ENCODE measurements at regions not wholly inside any gene's neighbourhood (a gene's known extent, or its start where the extent isn't known, plus 50 kb on each side); places are given as distances from the start of the nearest gene placed in this dataset.
"Not testable (repeated sequence)": the region's sequence is repeated elsewhere in the genome, so short reads cannot be mapped to it uniquely, and the experiment has no call there.

- TF ChIP-seq FOXA1 (IDR thresholded peaks at IDR 0.05) = no peak
- TF ChIP-seq LEF1 (IDR thresholded peaks at IDR 0.05; ENCODE audit: borderline replicate concordance) = no peak
- ChIA-PET CTCF (no interaction called here), POLR2A (no interaction called here)
- no peak for DNase-seq (ENCODE audit: extremely low spot score)
These were observed 400.2 kb downstream of the KCNA4 start for GRCh38 chr11:29616611-29617010.

GRCh38 chr11:29612423-29612822 lies 404.4 kb downstream of the KCNA4 start:
- CTCF ChIA-PET = no interaction called here

GRCh38 chr11:29606330-29607031 lies 410.3 kb downstream of the KCNA4 start:
- CTCF ChIA-PET = no interaction called here
- POLR2A ChIA-PET = no interaction called here
- DNase-seq (ENCODE audit: extremely low spot score) = no peak
- no peak for TF ChIP-seq HDGF (IDR thresholded peaks at IDR 0.05; ENCODE audit: borderline replicate concordance)
- TF ChIP-seq FOXM1 (IDR thresholded peaks at IDR 0.05; ENCODE audit: borderline replicate concordance) = no peak
- no peak for TF ChIP-seq ARNT (IDR thresholded peaks at IDR 0.05)

More at GRCh38 chr11:29612423-29612822, 404.4 kb downstream of the KCNA4 start:
- no peak for DNase-seq (ENCODE audit: extremely low spot score)
- TF ChIP-seq HDGF (IDR thresholded peaks at IDR 0.05; ENCODE audit: borderline replicate concordance) (no peak), TARDBP (IDR thresholded peaks at IDR 0.05) (no peak), FOXM1 (IDR thresholded peaks at IDR 0.05; ENCODE audit: borderline replicate concordance) (no peak), ARNT (IDR thresholded peaks at IDR 0.05) (no peak)
- POLR2A ChIA-PET = no interaction called here

GRCh38 chr11:29600151-29600575 lies 416.7 kb downstream of the KCNA4 start:
- CTCF ChIA-PET, POLR2A ChIA-PET: not testable (repeated sequence)

GRCh38 chr11:29584342-29584741 lies 432.5 kb downstream of the KCNA4 start:
- DNase-seq (ENCODE audit: extremely low spot score) = no peak
- TF ChIP-seq ELF4 (IDR thresholded peaks at IDR 0.05) = no peak
- TF ChIP-seq SUZ12 (IDR thresholded peaks at IDR 0.05) = no peak
- no peak for TF ChIP-seq BHLHE40 (IDR thresholded peaks at IDR 0.05; ENCODE audit: borderline replicate concordance)
- TF ChIP-seq SP1 (IDR thresholded peaks at IDR 0.05) = no peak
- TF ChIP-seq HDGF (IDR thresholded peaks at IDR 0.05; ENCODE audit: borderline replicate concordance) = no peak
- TF ChIP-seq ZNF384 (IDR thresholded peaks at IDR 0.05) = no peak
- no peak for TF ChIP-seq CTBP1 (IDR thresholded peaks at IDR 0.05; ENCODE audit: borderline replicate concordance)
- TF ChIP-seq PKNOX1 (IDR thresholded peaks at IDR 0.05) = no peak
- no peak for TF ChIP-seq NFRKB (IDR thresholded peaks at IDR 0.05)
- no peak for TF ChIP-seq L3MBTL2 (conservative IDR thresholded peaks at IDR 0.05)
- no peak for TF ChIP-seq LEF1 (IDR thresholded peaks at IDR 0.05; ENCODE audit: borderline replicate concordance)
- no peak for TF ChIP-seq ARNT (IDR thresholded peaks at IDR 0.05)
- no peak for TF ChIP-seq FOXA1 (IDR thresholded peaks at IDR 0.05)
- no peak for TF ChIP-seq FOXK2 (IDR thresholded peaks at IDR 0.05)
- TF ChIP-seq FOXM1 (IDR thresholded peaks at IDR 0.05; ENCODE audit: borderline replicate concordance) = no peak
- no peak for TF ChIP-seq TARDBP (IDR thresholded peaks at IDR 0.05)
- ChIA-PET CTCF (no interaction called here), POLR2A (no interaction called here)

More at GRCh38 chr11:29600151-29600575, 416.7 kb downstream of the KCNA4 start:
- not testable (repeated sequence) for DNase-seq (ENCODE audit: extremely low spot score)

GRCh38 chr11:29578806-29579205 lies 438.0 kb downstream of the KCNA4 start:
- CTCF ChIA-PET = no interaction called here
- DNase-seq (ENCODE audit: extremely low spot score) = no peak
- POLR2A ChIA-PET = no interaction called here
- TF ChIP-seq FOXM1 (IDR thresholded peaks at IDR 0.05; ENCODE audit: borderline replicate concordance) (no peak), ZNF384 (IDR thresholded peaks at IDR 0.05) (no peak), SUZ12 (IDR thresholded peaks at IDR 0.05) (no peak), LEF1 (IDR thresholded peaks at IDR 0.05; ENCODE audit: borderline replicate concordance) (no peak), NFRKB (IDR thresholded peaks at IDR 0.05) (no peak), TARDBP (IDR thresholded peaks at IDR 0.05) (no peak), BHLHE40 (IDR thresholded peaks at IDR 0.05; ENCODE audit: borderline replicate concordance) (no peak), ARNT (IDR thresholded peaks at IDR 0.05) (no peak), ELF4 (IDR thresholded peaks at IDR 0.05) (no peak), CTBP1 (IDR thresholded peaks at IDR 0.05; ENCODE audit: borderline replicate concordance) (no peak), FOXK2 (IDR thresholded peaks at IDR 0.05) (no peak), HDGF (IDR thresholded peaks at IDR 0.05; ENCODE audit: borderline replicate concordance) (no peak), SP1 (IDR thresholded peaks at IDR 0.05) (no peak), FOXA1 (IDR thresholded peaks at IDR 0.05) (no peak), PKNOX1 (IDR thresholded peaks at IDR 0.05) (no peak), L3MBTL2 (conservative IDR thresholded peaks at IDR 0.05) (no peak)

GRCh38 chr11:29564486-29564885 lies 452.3 kb downstream of the KCNA4 start:
- CTCF ChIA-PET = no interaction called here
- TF ChIP-seq NFRKB (IDR thresholded peaks at IDR 0.05) = no peak
- no peak for TF ChIP-seq ELF4 (IDR thresholded peaks at IDR 0.05)
- no peak for TF ChIP-seq TARDBP (IDR thresholded peaks at IDR 0.05)
- no peak for TF ChIP-seq FOXA1 (IDR thresholded peaks at IDR 0.05)
- TF ChIP-seq FOXM1 (IDR thresholded peaks at IDR 0.05; ENCODE audit: borderline replicate concordance) = no peak
- no peak for TF ChIP-seq PKNOX1 (IDR thresholded peaks at IDR 0.05)
- TF ChIP-seq BHLHE40 (IDR thresholded peaks at IDR 0.05; ENCODE audit: borderline replicate concordance) = no peak
- TF ChIP-seq FOXK2 (IDR thresholded peaks at IDR 0.05) = no peak
- POLR2A ChIA-PET = no interaction called here
- no peak for DNase-seq (ENCODE audit: extremely low spot score)
